ENCODE measurements at regions not wholly inside any gene's neighbourhood (a gene's known extent, or its start where the extent isn't known, plus 50 kb on each side); places are given as distances from the start of the nearest gene placed in this dataset.

DNA sequence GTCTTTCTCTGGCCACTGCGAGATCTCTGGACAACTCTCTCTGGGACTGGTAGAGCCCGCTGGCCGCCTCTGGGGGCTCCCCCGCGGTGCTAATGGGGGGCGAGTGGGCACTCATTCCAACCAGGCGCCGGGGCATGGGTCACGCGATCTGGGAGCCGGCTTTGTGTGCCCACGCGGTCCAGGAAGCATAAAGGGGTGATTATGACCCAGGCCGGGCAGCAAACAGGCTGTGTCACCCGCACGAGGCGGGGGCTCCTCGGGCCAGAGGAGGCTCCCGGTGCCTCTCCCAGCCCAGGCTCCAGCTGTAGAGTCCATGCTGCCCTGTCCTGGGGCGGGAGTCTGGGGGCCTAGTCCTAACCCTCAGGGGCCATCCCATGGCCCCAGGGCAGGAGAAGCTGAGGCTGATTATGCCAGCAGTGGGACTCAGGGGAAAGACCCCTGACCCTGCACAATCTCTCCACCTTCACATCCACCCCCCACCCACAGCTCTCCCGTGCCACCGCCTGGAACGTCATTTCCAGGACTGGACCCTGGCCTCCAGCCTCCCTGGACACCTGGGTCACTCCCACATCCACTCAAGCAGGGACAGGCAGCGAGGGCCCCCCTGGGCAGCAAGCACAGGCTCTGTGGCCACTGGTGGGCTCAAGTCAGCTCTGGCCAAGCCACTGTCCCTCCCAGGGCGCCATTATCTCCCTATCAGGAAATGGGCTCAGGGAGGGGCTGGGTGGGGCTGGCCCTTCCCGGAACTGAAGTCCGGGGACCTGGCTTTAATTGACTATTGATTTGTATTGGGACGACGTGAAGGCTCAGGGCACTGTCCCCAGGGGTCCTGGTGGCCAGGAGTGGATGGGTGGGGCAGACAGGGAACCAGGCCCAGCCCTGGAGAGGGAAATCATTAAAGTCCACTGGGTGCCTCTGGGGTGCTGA, 50.0 kb downstream of the PTPRS start:
- TF ChIP-seq, protein P1, sequence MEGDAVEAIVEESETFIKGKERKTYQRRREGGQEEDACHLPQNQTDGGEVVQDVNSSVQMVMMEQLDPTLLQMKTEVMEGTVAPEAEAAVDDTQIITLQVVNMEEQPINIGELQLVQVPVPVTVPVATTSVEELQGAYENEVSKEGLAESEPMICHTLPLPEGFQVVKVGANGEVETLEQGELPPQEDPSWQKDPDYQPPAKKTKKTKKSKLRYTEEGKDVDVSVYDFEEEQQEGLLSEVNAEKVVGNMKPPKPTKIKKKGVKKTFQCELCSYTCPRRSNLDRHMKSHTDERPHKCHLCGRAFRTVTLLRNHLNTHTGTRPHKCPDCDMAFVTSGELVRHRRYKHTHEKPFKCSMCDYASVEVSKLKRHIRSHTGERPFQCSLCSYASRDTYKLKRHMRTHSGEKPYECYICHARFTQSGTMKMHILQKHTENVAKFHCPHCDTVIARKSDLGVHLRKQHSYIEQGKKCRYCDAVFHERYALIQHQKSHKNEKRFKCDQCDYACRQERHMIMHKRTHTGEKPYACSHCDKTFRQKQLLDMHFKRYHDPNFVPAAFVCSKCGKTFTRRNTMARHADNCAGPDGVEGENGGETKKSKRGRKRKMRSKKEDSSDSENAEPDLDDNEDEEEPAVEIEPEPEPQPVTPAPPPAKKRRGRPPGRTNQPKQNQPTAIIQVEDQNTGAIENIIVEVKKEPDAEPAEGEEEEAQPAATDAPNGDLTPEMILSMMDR (IDR thresholded peaks at IDR 0.05; ENCODE audit: control extremely low read depth, extremely low read depth, low read depth, missing control alignments), result no peak
- POLR2A ChIA-PET, result interaction anchor here (0.6 kb wide), 1 partner anchor 112 kb away, joined by 3 read pairs; no protein-coding TSS in a partner anchor
- no peak for DNase-seq (ENCODE audit: extremely low spot score)
- CTCF ChIA-PET, result interaction anchor here (0.5 kb wide), 1 partner anchor 32 kb away, joined by 3 read pairs; no protein-coding TSS in a partner anchor

DNA sequence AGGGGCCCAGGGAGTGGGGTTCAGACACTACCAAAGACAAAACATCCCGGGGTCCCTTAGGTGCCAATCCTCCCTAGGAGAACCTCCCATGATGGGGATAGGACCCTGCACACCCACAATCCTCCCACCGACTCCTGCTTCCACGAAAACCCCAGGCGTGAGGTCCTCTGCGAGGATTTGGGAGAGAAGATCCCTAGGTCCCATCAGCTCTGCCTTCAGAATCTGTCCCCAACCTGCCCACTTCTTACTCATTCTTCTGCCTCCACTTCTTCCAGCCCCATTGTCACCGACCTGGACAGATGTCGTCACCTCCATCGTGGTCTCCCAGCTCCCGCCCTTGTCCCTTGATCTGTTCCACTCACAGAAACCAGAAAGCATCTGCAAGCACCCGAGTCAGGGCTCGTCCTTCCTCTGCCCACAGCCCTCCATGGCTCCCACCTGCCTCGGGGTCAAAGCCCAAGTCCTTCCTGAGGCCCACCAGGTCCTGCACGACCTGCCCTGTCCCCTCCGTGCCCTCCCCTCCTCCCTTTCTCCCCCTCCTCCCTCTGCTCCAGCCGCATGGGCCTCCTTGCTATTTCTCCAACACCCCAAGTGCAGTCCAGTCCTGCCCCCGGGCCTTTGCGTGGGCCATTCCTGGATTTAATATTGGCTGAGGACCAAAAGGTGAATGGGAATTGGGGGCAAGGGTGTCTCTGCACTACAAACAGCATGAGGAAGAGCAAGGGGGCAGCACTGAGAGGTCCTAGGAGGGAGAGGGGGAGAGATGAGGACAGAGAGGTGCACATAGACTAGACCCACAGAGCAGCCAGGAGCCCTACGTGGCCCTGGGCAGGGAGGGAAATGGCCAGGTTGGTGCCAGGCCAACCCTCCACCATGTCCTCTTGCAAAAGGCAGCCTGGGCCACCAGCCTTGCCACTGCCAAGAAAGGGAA, 51.3 kb downstream of the PTPRS start:
- TF ChIP-seq, protein P1 (IDR thresholded peaks at IDR 0.05; ENCODE audit: control extremely low read depth, extremely low read depth, low read depth, missing control alignments), result no peak
- DNase-seq (ENCODE audit: extremely low spot score), result no peak
- POLR2A ChIA-PET, result no interaction called here
- CTCF ChIA-PET, result interaction anchor here (1.4 kb wide), 1 partner anchor 9 kb away, joined by 3 read pairs; no protein-coding TSS in a partner anchor

DNA sequence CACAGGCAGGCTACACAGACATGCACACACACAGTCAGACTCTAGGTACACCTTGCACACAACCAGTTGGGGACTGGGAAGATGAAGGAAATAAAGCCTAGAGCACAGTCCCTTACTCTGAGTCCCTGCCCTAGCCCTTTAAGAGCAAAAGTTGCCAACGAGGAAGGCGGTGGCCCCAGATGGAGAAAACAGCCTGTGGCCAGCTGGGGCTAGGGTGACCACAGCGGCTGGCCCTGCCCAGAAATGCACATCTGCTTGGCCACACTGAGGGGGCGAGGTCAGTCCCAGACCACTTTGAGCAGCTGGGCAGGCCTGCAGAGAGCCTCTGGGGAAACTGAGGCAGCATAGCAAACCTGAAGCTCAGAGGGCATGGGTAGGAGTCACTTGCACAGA, 52.3 kb downstream of the PTPRS start:
- POLR2A ChIA-PET, result no interaction called here
- CTCF ChIA-PET, result interaction anchor here (1.4 kb wide), 1 partner anchor 8 kb away, joined by 3 read pairs; no protein-coding TSS in a partner anchor
- DNase-seq (ENCODE audit: extremely low spot score), result no peak
- TF ChIP-seq, protein P1 (IDR thresholded peaks at IDR 0.05; ENCODE audit: control extremely low read depth, extremely low read depth, low read depth, missing control alignments), result no peak

GRCh38 chr19:5287066-5287465, 53.5 kb downstream of the PTPRS start:
- no peak for DNase-seq (ENCODE audit: extremely low spot score)
- CTCF ChIA-PET, result no interaction called here
- POLR2A ChIA-PET, result no interaction called here
- TF ChIP-seq, protein P1 (IDR thresholded peaks at IDR 0.05; ENCODE audit: control extremely low read depth, extremely low read depth, low read depth, missing control alignments), result no peak

DNA sequence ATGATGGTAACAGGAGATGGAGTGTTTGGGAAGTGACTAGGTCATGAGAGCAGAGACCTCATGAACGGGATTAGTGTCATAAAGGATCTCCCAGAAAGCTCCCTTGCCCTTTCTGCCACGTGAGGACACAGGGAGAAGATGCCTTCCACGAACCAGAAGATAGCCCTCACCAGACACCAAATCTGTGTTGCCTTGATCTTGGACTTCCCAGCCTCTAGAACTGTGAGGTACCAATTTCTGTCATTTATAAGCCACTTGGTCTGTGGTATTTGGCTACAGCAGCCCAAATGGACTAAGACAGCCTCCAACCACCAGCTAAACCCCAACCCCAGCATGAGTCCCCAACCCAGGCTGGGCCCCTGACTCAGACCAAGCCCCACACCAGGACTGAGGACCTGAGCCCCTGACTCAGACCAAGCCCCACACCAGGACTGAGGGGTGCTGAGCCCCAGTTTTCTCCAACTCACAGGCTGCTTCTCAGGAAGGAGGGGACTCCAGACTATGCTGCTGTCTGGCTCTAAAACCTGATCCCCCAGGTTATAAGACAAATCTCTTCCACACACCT, 54.1 kb downstream of the PTPRS start:
- TF ChIP-seq, protein P1 (IDR thresholded peaks at IDR 0.05; ENCODE audit: control extremely low read depth, extremely low read depth, low read depth, missing control alignments), result no peak
- ChIA-PET CTCF (no interaction called here), POLR2A (no interaction called here)
- DNase-seq (ENCODE audit: extremely low spot score), result no peak

DNA sequence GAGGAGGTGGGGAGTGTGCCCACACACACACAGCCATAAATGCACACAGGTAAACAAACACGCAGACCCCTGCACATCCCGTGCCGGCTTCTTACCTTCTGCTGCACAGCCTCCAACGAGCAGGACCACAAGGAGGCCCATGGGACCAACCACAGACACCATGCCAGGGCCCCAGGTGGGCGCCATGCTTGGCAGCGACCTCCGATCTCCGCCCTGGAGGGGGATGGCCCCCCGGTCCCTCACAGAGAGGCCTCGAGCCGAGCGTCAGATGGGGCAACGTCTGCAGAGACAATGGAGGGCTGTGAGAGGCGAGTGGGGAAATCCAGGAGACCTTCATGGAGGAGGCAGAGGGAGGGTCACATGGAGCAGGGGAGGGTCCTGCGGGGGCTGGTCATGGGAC, 54.7 kb downstream of the PTPRS start:
- CTCF ChIA-PET, result no interaction called here
- POLR2A ChIA-PET, result no interaction called here
- DNase-seq (ENCODE audit: extremely low spot score), result no peak
- TF ChIP-seq, protein P1 (IDR thresholded peaks at IDR 0.05; ENCODE audit: control extremely low read depth, extremely low read depth, low read depth, missing control alignments), result no peak

All from GM10248 (cell line).